GM19468 (cell line): ENCODE measurements at regions not wholly inside any gene's neighbourhood (a gene's known extent, or its start where the extent isn't known, plus 50 kb on each side); places are given as distances from the start of the nearest gene placed in this dataset.
"Not testable (repeated sequence)": the region's sequence is repeated elsewhere in the genome, so short reads cannot be mapped to it uniquely, and the experiment has no call there.

Source experiments
- ATAC-seq: cut with Tn5 transposase; IDR thresholded peaks from one replicate; pipeline ENCODE4 v1.9.1; 2021; ENCODE audit warnings: mild to moderate bottlenecking, moderate library complexity, moderate number of reproducible peaks; ENCODE audit not compliant: unreplicated experiment; ENCODE audit errors: extremely low read depth

DNA sequence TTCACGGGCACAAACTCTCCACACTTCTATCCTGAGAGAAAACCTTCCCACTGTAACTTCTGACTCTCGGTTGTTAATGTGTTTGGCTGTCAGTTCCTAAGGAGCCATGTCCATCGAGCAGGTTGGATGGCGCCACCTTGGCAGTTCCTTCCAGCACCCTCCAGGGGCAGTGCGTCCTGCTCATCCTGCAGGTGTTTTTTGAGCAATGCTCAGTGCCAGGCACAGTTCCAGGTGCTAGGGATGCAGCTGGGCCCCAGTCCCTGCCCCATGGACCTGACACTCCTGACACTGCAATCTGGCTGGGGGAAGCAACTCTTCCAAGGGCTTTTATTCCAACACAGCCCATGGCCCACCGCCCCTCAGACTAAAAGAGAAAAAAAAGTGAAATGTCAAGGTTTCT is 376.4 kb downstream of the PREX1 start:
- ATAC-seq: no peak

DNA sequence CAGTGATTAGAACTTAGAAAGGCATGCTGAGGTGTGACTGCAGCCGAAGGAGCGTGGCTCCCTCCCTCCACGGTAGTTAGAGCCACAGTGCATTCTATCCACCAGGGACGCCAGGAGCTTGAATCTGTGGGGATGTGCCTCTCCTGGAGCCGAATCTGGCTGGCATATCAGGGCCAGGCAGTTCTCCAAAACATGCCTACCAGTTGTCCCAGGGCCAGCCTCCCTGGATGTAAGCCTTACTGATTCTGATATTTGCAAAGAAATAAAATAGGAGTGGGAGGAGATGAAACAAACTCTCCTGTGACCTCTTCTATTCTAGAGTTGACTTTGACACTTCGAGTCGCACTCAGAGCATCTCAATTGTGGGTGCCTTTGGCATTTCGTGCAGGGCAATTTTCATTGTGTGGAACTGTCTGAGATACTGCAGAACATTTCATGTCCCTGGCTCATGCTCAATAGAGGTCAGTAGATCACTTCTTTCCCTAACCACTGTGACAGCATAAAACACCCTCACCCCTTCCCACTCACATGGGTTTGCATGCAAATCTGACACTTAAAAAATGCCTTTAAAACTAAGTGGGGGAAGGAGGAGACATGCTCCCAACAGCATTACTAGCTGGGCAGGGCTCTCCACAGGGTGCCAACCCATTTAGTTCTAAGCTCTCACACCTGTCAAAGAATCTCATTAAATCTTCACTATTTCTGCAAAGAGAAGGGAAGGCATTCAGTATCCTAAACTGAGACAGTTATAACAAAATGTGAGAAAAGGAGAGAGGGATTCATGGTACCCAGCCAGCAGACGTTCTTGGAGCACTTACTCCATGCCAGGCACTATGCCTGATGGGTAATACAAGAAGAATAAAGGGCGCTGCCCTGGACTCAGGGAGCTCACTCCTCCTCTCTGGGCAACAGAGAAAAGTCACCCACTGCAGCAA is 378.9 kb downstream of the PREX1 start:
- ATAC-seq: no peak

DNA sequence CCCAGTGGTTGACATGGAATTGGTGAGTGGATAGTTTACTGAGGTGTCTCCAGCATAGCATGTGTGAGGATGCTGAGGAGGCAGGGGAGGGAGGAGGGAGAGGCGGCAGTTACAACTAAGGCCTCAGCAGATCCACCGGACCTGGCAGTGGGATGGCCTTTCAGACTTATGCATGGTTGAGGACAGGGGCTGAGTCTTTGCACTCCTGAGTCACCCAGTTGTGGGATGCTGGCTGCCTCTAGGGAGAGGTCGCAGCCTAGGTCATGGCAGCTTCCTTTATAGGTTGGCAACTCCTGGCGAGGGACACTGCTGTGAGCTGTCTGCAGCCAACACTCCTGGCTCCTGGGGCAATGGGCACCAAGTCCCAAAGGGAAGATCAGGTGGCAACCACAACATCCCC is 380.3 kb downstream of the PREX1 start:
- no peak for ATAC-seq

DNA sequence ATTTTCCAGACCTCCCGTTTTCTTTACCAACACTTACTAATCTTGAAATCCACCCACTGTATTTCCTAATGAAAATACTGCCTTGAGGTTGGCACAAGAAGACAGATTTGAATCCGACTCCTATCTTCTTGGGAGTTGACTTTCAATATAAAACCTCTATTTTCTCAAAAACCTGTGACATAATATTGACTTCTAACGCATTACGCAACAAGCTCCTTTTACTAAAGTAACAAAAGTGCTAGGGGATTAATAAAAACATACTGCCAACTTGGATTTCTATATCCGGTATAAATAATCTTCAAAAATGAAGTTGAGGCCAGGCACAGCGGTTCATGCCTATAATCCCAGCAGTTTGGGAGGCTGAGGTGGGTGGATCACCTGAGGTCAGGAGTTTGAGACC is 382.0 kb downstream of the PREX1 start:
- ATAC-seq: no peak

DNA sequence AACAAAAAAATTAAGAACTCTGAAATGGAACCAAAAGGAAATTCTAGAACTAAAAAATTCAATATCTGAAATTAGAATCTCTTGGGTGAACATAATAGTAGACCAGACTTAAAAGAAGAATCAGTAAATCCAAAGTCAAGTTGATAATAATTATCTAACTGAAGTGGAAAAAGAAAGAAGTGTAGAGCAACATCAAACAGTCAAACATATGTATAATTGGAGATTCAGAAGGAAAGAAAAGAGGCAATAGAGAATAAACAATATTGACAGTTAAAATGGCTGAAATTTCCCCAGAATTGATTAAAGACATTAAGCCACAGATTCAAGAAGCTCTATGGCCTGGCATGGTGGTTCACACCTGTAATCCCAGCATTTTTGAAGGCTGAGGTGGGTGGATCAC is 383.6 kb downstream of the PREX1 start:
- ATAC-seq: no peak

DNA sequence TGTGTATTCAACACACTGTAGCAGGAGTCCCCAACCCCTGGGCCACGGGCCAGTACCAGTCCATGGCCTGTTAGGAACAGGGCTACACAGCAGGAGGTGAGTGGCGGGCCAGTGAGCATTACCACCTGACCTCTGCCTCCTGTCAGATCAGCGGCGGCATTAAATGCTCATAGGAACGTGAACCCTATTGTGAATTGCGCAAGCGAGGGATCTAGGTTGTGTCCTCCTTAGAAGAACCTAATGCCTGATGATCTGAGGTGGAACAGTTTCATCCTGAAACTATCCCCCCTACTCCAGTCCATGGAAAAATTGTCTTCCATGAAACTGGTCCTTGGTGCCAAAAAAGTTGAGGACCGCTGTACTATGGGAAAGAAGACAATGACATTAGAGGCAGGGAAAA is 386.9 kb downstream of the PREX1 start:
- ATAC-seq: no peak

DNA sequence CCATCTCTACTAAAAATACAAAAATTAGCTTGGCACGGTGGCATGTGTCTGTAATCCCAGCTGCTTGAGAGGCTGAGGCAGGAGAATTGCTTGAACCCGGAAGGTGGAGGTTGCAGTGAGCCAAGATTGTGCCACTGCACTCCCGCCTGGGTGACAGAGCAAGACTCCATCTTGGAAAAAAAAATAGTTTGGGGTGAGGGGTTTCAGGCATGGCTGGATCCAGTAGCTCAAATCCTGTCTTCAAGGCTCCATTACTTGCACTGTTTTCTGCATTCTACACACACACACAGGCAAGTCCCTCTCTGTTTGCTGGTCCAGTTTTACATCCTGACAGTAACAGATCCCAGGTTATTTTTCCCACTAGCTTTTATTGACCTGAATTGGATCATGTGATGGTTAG is 387.5 kb downstream of the PREX1 start:
- ATAC-seq: not testable (repeated sequence)

DNA sequence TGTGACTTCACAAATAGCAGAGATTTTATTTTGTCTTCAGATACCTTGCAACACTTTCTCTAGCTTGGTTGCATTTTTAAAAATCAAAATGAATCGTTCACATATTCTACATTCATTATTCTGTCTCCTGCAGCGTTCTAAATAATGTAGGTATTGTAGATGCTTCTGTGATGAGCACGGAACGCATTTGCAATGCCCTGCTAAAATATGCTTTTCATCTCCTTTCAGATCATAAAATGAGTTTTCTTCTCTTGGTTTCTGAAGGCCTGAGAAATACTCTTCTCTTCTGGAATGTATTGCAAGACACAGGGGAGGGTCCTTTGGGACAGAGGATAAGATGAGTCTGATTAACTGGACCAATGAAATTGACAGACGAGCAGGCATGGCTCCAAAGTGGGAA is 390.7 kb downstream of the PREX1 start:
- no peak for ATAC-seq

DNA sequence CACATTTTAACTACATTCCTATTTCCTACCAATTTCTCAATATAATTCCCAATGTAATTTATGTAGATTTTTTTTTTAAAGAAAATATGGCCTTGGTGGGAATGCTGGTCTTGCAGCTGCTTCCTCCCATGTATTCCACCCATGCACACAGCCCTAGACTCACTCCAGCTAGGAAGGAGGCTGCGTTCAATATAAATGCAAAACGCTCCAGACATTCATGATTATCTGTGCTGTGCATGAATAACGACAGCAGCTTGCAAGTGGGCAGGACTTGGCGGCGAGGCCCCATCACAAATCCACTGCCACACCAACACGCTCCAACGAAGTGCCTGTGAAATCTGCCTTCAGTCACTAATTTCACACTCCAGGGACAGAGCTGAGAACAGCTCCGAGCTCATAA is 391.2 kb downstream of the PREX1 start:
- not testable (repeated sequence) for ATAC-seq

DNA sequence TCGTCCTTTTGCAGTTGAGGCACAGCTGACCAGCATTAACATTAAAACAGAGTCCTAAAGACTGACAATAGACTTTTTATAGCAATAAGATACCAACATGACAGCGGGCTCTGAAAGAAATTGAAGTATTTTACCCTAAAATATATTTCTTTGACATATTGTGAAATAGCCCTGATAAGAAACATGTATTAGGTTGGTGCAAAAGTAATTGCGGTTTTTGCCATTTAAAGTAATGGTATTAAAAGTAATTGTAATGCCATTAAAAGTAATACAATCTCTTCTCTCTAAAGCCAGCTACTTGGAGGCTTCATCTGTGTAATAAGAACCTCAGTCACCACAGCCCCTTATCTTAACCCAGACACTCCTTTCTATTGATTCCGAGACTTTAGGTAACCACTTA is 394.6 kb downstream of the PREX1 start:
- ATAC-seq: no peak

DNA sequence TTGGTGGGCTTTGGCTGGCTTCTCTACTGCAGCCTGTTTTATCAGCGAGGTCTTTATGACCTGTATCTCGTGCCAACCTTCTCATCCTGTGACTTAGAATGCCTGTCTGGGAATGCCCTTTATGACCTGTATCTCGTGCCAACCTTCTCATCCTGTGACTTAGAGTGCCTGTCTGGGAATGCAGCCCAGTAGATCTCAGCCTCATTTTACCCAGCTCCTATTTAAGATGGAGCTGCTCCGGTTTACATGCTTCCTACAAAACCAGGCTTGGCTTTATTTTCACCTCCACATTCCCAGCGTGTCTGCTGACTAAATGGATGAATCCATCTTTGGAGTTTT is 395.3 kb downstream of the PREX1 start:
- ATAC-seq: no peak

DNA sequence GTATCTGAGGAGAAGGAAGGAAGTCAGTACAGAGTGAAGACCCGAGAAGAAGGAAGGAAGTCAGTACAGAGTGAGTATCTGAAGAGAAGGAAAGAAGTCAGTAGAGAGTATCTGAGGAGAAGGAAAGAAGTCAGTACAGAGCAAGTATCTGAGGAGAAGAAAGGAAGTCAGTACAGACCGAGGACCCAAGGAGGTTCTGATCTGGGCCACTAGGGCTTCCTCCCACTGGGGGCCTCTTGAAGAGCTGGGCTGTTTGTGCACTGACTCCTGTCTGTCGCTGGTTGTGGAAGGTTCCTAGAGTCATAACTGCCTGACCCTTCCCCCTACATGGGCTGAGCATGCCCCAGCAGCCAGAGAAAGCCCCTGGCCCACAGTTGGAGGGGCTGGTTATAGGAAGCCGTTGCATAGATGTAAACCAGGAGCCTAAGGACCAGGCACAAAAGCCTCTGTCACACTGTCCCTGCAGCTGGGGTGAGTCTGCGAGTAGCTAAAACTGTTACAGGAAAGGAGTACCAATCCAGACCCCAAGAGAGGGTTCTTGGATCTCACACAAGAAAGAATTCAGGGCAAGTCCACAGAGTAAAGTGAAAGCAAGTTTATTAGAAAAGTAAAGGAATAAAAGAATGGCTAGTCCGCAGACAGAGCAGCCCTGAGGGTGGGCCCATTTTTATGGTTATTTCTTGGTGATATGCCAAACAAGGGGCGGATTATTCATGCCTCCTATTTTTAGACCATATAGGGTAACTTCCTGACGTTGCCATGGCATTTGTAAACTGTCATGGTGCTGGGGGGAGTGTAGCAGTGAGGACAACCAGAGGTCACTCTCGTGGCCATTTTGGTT is 395.9 kb downstream of the PREX1 start:
- ATAC-seq: no peak

DNA sequence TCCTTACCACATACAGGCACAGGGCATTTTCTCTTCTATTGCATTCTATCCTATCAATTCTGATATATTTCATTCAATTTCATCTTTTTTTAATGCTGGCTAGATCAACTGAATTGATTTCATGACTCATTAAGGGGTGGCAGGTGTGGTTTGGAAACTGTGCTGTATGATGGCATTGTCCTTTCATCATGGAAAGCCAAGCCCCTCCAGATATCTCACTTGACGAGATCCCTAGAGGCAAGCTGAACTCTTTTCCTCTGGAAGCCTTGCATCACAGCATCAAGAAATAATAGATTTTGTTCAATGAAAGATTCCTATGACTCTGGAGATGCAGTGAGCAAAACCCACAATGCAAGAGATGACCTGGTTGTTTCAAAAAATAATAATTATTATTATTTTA is 401.2 kb downstream of the PREX1 start:
- no peak for ATAC-seq

DNA sequence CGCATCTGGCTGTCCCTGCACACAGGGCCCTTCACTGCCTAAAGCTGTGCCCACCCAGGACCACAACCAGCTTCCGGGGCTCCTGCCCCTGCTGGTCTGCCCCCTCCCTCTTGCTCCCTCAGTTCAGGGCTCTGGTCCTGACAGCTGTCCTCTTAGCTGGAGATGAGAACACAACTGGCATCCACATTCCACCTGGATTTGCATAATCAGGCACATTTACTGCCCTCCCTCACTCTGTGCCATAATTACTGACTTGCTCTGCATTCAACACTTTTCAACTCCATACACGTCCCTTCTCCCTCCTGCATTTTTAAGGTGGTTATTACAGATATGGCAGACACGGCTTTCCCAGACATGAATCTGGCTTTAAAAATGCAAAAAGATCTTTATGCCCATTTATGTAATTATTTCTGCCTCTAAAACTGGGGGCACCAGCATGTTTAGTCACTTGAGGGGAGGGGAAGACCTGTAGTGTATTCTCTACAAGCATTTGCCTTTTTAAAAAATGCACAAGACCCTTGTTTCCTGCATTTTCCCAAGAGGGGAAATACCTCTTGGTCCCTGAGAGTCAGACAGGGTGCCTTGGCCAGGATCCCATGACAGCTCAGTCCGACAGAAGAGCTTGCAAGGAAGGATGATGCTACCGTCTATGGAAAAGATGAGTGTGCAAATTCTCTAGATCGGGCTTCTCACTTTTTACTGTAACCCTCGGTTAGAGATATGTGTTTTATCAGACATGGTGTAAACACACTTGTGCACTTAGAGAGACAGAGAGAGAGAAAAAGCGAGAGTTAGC is 401.8 kb downstream of the PREX1 start:
- ATAC-seq: no peak

DNA sequence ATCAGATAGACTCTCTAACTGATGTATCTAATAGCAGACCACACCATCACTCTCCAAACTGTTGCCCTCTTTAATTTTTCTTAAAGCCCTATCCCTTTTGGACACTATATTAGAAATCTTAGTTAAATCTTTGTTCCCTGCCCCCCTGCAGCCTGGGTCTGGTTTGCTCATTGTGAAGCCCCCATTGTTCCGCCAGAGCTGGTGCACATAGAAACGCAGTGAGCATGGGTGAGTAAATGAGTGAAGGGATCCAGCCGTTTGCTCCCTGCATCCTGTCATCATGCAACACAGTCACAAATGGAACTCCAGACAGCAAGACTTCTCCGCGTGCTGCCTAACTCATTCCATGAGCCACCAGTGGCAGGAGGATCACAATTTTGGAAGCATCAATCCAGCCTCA is 402.5 kb downstream of the PREX1 start:
- ATAC-seq: no peak

DNA sequence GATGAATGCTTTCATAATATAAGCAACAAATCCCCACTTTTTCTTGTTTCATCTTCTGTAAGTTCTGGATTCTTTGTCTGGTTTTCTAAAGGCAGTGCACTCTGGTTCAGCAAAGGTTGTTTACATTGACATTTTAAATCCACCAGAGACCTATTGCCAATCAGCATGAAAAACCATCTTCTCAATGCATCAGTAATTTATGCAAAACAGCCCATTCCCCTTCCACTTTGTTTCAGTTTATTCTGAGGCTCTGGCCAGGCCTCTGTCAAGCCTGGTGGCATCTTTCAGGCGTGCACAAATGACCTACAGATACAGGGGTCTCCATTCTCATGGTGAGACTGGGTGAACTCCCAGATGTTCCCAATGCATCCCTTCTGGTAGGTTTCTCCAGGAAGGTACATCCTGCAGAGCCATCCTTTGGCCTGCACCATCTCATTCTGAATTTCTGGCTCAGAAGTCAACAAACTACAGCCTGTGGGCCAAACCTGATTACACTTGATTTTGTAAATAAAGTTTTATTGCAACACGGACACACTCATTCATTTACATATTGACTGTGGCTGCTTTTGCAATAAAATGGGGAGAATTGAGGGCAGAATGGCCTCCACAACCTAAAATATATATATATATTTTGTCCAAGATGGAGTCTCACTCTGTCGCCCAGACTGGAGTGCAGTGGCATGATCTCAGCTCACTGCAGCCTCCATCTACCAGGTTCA is 405.4 kb downstream of the PREX1 start:
- ATAC-seq: no peak

DNA sequence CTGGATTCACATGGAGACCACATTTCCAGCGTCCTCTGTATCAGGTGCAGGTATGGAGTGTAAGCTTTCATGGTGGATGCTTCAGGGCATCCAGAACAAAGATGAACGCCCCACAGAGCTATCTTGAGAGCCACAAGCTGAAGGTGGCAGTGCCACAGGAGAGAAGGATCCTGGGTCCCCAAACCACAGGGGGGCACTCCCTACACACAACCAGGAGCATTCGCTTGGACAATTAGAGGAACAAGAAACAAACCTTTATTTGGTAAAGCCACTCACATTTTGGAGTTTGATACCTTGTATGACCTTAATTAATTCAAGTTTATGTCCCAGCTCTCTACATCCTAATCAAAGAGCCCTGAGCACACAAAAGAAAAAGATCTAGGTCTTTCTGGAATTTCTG is 406.3 kb downstream of the PREX1 start:
- no peak for ATAC-seq

DNA sequence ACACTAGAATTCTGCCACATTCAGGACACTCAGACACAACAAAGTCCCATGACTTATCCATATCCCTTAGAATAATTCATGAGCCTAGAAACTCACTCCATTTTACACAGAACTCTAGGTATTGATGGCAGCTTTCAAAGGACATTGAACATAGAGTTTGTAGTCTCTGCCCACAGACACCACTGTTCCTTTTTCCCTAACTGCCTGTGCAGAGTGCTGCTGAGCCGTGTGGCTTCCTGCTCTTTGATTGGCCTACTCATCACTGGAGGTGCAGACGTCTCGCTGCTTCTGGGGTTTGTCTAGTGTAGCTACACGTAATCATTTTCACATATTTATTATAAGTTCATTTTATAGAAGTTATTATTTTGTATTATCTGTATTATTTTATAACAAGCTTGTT is 407.6 kb downstream of the PREX1 start:
- no peak for ATAC-seq

DNA sequence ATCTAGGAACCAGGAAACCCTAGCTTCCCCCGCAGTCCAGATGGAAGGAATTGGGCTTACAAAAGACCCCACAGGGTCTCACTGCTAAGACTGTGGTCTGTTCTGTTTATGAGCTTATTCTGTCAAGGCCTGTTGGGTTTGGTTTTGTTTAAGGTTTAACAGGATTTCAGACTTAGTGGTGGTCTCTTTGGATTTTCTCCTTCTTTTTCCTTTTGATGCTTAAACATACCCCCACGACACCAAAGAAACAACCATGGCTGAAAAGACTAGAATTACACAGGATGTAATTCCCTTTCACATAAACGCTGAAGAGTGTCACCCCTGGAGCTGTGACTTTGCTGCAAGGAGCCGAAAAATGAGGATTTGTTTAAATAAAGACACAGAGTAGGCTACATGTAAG is 408.6 kb downstream of the PREX1 start:
- no peak for ATAC-seq

DNA sequence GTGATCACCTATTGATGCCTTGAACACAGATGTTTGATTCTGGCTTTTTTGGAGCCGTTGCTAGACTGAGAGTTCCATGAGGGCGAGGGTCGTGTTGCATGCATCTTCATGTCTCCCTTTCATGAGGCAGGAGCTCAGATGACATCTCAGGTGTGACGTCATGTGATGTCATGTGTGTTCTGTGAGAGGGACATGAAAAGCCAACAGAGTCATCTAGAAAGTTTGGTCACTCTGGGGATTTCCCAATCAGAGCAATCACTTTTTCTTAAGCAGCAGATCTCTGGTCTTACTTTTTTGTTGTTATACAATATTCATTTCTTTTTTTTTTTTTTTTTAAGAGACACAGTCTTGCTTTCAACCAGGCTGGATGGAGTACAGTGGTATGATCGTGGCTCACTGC is 411.8 kb downstream of the PREX1 start:
- ATAC-seq: no peak
